HG03520 (cell line): ENCODE measurements at regions not wholly inside any gene's neighbourhood (a gene's known extent, or its start where the extent isn't known, plus 50 kb on each side); places are given as distances from the start of the nearest gene placed in this dataset.

Experiments
- ATAC-seq: cut with Tn5 transposase; IDR thresholded peaks from one replicate; pipeline ENCODE4 v1.9.1; 2021; ENCODE audit warnings: mild to moderate bottlenecking, moderate library complexity; ENCODE audit not compliant: unreplicated experiment

DNA sequence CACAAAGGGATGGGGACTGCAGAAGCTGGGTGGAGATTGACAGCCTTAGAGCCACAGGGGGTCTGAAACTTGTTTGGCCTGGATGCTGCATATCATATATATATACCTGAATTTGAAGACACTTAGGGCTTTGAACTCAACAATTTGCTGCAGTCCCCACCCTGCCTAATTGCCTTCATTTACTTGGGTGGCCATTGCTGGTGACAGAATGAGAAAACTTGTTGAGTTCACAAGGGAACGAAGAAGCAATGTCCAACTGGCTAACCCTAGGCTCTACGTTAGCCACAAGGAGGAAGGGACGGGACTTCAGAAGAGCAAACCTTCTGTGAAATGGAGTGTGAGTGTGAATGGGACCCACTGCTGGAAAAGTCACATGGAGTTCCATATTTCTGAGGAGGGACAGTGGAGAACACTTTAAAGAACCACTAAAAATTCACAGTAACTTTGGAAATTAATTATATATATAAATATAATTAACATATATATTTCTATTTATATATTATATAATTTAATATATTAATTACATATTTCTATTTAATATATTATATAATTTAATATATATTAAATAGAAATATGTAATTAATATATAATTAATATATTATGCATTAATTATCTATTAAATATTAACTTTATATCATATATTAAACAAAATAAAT lies 215.3 kb upstream of the SOX9 start:
- no peak for ATAC-seq

DNA sequence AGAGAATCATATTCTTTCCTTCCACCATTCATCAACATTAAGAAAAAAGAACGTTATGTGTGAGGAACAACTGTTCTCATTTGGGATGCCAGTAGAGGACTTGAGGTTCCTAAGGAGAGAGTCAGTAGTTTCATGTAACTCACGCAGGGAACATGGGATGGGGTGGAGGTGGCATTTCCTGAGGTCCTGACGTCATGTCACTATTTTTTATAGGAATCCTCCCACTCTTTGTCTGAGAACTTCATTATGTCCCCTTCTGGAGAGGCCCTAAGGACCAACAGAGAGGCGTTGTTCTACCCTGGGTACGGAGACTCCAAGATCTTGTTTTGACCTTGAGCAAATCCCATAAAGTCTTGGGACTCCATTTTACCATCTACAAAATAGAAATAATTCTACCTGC lies 211.7 kb upstream of the SOX9 start:
- ATAC-seq = no peak

DNA sequence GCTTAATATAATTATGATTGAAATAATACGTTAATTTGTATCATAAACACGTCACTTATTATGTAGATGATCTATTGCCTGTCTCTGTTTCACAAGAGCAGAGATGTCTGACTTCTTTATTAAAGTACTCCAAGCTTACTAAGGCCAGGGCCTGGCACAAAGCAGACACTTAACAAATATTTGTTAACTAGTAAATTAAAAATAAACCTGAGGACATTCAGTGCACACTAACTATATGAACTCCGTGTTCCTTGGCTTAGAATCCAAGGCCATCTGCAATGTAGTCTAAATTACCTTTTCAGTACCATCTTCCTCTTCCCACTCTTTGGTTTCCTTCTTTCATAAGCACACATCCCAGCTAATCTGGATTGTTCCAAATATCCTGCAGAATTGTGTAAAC lies 210.8 kb upstream of the SOX9 start:
- ATAC-seq = no peak

DNA sequence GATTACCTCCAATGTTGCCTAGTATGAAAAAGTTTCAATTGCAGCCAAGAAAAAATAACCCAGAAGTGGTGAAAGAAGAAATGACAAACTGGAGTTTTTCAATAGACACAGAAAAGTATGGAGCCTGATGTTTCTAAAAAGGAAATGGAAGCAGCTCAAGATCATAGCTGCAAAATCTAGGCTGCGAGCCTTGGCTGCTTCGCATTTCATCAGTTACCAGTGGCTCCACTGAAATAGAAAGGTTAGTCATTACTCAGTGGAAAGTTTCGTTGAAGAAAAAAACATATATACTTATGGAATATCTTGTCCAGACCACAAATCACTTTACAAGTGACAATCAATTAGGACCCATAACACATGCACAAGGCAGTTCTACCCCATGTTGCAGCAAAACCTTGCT lies 206.8 kb upstream of the SOX9 start:
- no peak for ATAC-seq

DNA sequence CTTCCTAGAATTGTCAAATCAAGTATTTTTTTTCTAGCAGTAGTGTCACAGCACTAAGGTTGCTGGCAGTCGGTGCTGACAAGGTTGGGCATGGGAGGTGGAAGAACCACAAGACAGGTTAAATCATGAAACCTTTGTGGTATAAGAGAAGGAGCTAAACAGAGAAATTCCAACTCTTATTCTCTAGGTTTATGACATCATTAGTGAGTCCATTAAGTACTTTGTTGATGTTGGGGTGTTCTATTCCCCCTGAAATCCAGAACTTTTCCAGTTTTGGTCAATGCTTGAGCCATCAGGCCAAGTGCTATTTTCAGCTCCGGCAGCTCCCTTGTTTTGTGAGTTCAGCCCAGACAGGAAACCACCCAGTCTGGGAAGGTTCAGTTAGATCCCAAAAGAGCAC lies 206.0 kb upstream of the SOX9 start:
- no peak for ATAC-seq

DNA sequence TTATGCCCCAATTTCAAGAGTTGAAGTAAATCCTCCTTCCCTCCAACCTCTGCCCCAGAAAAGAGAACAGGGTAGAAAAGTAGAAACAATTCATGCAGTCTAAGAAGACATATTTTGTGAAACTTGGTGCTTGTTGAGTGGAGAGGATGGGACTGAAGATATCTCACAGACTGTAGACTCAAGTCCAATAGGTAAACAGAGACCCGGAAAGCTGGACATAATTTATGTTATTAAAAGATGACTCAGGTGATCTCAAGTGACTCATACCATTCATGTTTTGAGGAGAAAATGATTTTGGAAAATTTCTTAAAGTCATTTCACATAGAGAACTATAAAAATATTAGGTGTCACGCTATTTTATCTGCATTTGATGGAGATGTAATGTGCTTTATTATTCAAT lies 203.1 kb upstream of the SOX9 start:
- ATAC-seq = no peak

DNA sequence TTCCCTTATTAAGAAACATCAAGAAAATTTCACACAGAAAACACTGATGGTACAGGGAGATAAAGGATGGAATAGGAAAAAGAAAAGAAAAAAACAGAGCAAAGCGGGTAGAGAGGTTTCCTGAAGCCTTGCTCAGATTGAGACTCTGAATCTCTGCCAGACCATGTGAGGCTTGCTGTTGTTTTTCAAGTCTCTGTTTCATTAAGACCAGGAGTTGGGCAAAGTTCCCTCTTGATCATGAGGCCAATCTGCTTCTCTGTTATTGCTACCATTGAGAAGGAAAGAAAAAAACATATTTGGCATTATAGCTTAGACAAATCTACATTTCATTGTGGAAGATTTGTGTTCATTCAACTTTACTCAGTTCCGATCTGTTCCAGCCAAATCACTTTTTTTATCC lies 201.6 kb upstream of the SOX9 start:
- no peak for ATAC-seq

DNA sequence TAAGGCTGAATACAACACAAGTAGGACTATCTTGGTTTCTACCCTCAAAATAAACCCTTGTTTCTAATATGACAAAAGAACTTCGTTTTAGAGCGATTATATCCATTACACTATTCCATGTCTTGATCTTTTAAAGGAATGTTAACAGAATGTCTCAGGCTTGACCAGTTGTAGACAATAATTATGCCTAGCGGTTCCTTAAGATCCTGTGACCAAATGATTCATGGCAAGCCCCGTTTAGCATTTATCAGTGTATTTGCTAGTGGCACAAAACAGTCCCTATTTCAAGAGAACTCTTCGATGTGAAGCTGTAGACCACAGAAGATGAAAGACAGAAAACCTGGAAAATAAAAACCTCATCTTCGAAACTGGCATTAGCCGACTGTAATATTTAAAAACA lies 200.9 kb upstream of the SOX9 start:
- ATAC-seq = no peak

DNA sequence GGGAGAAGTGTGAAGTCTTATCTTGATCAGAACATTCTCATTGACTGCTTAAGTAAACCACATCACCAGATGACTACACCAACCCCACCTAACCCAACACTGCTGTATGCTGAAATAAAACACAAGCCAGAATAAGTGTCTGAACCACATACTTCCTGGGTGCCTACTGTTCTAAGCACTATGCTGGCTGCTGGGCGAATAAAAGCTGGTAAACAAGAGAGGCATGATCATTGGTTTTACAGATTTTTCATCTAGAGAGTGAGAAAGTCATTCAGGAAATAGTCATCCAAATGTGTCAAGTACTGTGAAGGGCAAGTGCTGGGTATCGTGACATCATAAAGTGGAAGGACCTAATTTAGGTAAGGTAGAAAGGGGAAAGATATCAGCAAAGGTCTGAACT lies 199.0 kb upstream of the SOX9 start:
- ATAC-seq = no peak

DNA sequence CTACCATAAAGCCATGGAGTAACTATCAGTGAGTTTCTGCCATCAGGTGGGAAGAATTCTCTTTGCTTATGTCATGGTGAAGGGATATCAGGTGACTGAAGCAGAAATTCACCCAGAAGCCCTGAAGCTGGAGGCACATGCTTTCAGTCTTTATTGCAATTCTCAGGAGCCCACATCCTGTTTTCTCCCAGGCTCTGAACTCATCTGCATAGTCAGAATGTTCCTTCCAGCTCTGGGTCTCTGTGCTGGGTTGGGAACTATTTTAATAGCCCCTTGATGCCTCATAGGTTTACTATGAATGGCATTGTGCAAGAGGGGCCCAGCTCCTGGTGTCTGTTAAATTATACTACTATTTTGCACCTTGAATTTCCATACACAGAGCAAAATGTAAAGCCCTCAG lies 198.4 kb upstream of the SOX9 start:
- ATAC-seq = no peak

DNA sequence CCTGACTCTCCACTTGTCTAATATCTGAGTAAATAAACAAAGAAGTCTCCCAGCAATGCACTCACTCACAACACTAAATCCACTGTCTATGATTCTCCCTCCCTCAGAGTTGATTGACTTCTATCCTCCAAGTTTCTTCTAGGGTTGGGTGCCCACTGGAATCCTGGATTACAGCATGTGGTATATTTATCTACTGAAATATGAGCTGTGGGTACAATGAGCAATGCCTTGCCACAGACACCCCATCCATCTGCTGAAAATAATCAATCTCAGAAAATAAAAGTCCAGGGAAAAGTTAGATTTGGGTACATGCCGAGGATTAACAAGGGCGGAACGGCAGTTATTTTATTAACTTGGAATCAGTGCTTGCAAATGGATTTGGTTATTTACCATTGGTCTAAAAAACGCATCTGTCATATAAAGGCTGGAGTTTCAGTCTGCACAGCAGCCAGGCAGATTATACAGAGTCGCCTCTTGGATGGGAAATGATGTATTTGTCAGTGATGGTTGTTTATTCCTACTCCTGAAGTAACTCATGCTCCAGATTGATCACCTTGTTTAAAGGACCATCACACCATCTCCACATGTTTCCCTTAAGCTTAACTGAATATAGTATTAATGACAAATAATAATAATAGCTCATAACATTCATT lies 193.9 kb upstream of the SOX9 start:
- no peak for ATAC-seq

DNA sequence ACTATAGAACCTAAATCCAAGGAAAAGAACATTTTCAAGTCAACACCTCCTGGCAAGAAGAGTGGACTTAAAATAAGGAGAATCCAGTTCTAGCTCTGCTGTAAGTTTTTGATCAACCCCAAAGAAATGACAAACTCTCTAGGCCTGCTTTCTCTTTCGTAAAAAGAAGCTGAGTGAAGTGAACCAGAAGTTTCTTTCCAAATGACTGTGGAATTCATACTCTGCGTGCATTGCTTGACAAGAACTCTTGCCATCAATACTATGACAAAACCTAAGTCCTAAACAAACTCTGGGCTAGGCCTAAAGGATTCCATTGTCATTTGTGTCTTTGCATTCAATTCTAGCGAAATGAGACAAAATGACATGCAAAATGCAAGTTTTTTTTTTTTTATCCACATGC lies 187.5 kb upstream of the SOX9 start:
- no peak for ATAC-seq

DNA sequence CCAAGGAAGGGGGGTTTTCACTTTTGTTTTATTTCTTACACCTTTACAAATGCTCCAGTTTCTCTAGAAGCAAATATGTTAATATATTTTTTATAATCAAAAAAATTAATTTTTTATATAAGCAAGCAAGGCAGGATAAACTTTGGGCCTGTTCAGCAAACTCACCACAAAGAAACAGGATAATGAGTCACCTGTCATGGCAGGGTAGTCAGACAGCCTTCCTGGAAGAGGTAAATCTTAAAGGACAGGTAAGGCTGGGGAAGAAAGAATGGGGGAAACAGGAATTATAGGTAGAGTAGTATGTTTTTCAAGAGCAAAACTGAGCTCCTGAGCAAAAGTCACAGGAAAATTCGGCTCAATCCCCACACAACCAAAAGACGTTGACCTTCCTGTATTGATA lies 186.3 kb upstream of the SOX9 start:
- ATAC-seq = no peak

DNA sequence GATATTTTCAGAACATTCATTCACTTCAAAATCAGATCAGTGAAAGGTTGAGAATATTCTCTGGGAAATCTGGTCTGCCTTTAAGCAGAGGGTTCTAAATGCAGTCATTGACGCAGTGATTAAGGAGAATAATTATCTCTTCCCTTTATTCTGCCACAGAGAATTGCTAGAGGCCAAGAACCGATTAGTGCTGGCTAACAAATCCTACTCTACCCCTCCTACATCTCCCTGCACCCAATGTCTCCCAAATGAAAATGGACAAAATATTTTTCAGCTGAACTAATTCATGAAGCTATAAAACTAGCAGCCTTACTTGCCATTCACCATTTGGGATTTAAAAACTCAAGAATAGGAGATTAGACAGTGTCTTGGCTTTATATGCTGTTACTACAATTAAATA lies 185.5 kb upstream of the SOX9 start:
- no peak for ATAC-seq

DNA sequence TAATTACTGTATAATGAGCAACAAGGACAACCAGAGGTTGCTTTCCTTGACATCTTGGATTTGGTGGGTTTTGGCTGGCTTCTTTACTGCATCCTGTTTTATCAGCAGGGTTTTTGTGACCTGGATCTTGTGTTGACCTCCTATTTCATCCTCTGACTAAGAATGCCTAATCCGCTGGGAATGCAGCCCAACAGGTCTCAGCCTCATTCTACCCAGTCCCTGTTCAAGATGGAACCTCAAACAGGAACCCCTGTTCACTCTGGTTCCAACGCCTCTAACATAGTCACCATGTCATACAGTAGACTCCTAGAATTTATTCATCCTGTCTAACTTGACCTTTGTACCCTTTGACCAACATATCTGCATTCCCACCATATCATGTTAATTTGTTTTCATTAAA lies 183.8 kb upstream of the SOX9 start:
- no peak for ATAC-seq

DNA sequence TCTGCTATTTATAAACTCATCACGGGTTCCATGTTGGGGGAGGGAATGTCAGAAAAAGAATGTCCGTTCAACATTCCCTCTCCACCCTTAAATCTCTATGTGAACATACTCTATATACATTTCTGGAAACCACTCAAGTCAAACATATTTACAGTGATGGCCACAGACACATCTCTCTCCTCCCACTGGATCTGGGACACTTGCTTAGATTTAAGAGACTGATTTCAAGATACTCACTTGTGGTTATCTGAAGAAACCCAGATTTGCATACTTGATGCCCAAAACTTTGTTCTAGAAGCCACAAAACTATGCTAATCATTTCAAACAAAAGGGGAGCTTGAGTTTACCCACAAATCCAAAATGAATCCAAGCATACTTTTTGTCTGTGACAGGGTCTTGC lies 182.9 kb upstream of the SOX9 start:
- ATAC-seq = no peak

DNA sequence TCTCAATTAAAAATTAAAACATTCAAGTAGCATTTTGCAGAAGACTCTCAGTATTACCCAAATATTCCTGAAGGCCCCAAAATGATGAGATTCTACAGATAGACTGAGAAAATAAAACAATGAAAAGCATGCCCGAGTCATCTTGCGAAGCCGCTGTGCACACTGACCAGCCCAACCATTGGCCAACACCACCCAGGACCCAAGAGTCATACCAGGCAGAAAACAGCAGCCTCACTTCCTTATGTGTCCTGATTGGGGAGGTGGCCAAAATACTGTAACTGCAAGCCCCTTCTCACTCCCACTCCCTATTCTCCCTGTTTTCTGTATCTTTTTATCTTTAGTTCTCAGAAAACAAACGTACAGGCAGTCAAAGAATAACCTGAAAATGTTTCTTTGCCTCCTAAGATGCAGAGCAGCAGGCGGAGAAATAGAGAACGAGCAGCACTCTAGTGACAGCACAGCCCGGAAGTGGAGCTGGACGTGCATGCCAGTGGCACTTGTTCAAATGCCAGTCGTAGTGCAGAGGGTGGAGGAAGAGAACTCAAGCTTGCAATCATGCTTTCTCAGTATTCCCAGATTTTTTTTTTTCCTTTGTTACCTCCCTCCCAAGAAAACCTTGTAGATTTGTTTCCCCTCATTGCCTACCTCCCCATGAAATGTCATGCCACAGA lies 182.3 kb upstream of the SOX9 start:
- ATAC-seq = no peak

DNA sequence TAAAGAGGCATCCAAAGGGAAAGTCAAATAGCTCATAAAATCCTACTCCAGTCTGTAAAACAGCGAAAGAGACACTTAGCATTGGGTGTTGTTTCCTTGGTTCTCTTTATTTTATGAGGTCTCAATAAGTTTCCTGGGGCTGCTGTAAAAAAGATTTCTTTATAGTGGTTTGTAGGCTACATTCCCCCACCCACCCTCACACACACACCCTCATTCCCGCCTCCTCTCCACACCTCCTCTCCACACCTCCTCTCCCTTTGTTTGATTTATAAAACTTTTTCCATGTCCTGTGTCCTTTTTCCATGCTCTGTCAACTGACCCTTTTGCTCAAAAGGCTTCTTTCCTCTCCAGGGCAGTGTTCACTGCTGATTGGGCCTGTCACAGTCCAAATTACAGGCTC lies 178.9 kb upstream of the SOX9 start:
- ATAC-seq = no peak

DNA sequence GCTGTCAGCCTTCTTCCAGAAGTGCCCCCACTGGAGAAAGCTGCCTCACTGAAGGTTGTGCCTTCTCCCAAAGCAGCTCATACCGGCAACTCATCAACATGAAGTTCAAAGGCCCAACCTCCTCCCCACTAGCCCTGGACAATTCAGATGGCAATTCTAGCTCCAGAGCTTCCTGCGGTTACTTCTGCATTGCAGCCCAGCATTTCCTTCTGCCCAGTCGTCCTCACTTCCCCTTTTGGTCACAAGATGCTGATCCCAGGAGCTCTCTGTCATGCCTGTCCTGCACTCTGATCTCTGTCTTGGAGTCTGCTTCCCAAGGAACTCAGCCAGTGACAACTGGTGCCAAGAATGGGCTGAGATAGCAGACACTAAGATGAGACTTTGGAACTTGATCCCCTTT lies 178.2 kb upstream of the SOX9 start:
- ATAC-seq = no peak

DNA sequence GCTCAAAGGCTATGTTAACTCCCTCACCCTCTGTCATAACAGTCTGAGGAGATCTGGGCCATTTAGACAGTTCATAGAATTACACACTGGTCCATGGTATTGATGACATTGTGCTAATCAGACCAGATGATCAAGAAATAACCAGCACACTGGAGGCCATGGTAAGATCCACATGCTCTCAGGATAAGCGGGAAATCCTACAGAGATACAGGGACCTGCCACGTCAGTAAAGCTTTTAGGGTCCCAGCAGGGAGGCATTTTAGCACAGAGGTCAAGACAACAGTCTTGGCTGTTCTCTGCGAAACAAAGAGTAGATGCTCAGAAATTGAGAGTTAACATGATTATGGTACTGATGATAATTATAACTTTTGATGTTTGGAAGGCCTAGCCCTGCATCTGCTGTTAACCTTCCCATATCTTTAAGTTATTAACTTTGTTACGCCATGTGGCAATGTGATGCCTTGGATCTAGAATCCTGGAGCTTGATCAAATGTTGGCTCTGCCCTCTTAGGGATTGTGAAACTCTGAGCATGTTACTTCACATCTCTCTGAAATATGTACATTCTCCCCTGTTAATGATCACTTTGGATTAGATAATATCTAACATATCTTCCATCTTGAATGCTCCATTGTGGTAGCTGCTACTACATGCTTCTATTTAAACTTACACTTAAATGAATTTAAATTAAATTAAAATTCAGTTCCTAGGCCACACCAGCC lies 172.0 kb upstream of the SOX9 start:
- ATAC-seq = no peak

DNA sequence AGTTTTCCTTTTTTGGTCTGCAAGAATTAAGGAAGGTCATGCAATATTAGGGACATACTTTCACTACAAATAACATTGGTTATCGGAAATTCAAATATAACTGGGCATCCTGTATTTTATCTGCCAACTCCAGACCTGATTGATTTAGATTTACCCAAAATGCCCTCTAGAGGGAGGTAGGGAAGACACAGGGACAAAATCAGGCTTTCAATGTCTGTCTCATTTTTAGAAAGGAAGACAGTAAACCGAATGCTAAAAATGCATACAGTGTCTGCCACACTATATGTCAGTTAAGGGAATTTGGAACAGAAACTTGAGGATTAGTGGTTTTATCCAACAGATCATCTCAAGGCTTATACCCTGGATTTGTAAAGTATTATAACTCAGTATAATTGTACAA lies 161.7 kb upstream of the SOX9 start:
- ATAC-seq = no peak

DNA sequence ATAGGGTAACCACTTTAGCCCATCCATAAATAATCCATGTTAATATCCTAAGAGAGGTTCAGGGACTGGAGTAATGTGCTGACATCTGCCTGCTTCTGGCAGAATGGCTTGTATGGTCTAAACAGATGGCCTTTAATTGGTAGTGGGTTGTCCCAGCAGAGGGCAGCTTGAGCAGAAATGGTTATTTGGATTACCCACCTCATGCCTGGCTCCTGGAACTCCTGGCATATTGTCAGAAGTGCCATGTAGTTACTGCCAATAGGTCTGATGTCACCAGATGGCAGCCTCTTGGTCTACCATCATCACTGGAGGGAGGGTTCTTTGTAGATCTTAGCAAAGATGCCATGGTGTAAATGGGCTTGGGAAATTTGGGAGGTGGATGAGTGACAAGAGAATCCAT lies 157.5 kb upstream of the SOX9 start:
- no peak for ATAC-seq
